ENCODE measurements at regions not wholly inside any gene's neighbourhood (a gene's known extent, or its start where the extent isn't known, plus 50 kb on each side); places are given as distances from the start of the nearest gene placed in this dataset.

DNA sequence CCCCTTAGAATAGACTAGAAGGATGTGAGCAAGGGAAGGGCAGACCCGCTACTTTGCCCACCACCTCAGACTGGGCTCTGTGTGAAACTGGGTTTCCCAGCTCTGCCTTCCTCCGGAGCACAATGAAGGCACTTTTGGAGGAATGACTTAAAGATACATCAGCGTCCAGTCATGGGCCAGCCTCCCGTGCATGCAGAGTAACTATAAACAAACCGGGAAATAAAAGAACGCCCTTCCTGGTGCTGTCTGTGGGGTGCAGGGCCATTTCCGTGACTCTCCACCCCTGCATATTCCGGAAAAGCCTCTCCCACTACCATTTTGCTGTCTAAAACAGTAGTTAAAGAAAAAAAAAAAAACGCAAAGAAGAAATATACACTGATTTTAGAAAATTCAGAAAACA is 165.9 kb upstream of the IRX4 start:
- TF ChIP-seq JUN (IDR thresholded peaks at IDR 0.05; ENCODE audit: borderline replicate concordance, insufficient read depth, insufficient read length, low read depth) (no peak), EZH2 (IDR thresholded peaks at IDR 0.05; ENCODE audit: borderline replicate concordance, low read depth, low read length, severe bottlenecking) (no peak), POLR2AphosphoS5 (IDR thresholded peaks at IDR 0.05; ENCODE audit: insufficient read depth, low read depth, low read length) (no peak), MYC (IDR thresholded peaks at IDR 0.05; ENCODE audit: low read depth, low read length) (no peak), FOS (IDR thresholded peaks at IDR 0.05; ENCODE audit: borderline replicate concordance, insufficient read depth, low read length) (no peak), GATA2 (IDR thresholded peaks at IDR 0.05; ENCODE audit: insufficient read depth, insufficient read length, low read depth, low read length) (no peak), POLR2A (IDR thresholded peaks at IDR 0.05; ENCODE audit: low read depth, low read length) (no peak)
- TF ChIP-seq, protein P1, sequence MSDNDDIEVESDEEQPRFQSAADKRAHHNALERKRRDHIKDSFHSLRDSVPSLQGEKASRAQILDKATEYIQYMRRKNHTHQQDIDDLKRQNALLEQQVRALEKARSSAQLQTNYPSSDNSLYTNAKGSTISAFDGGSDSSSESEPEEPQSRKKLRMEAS (IDR thresholded peaks at IDR 0.05; ENCODE audit: insufficient read depth, insufficient read length) = no peak
- TF ChIP-seq, protein P2, sequence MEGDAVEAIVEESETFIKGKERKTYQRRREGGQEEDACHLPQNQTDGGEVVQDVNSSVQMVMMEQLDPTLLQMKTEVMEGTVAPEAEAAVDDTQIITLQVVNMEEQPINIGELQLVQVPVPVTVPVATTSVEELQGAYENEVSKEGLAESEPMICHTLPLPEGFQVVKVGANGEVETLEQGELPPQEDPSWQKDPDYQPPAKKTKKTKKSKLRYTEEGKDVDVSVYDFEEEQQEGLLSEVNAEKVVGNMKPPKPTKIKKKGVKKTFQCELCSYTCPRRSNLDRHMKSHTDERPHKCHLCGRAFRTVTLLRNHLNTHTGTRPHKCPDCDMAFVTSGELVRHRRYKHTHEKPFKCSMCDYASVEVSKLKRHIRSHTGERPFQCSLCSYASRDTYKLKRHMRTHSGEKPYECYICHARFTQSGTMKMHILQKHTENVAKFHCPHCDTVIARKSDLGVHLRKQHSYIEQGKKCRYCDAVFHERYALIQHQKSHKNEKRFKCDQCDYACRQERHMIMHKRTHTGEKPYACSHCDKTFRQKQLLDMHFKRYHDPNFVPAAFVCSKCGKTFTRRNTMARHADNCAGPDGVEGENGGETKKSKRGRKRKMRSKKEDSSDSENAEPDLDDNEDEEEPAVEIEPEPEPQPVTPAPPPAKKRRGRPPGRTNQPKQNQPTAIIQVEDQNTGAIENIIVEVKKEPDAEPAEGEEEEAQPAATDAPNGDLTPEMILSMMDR (IDR thresholded peaks at IDR 0.05; ENCODE audit: extremely low read depth in 1 of 2, insufficient read depth in 1 of 2, low read depth in 1 of 2, low read length in 2 of 2) = no peak
- BruUV-seq (replicated peaks) = no TSS peak
- POLR2A ChIA-PET = no interaction called here
- Histone ChIP-seq H3K36me3 (ENCODE audit: control insufficient read depth in 2 of 2, extremely low read depth in 1 of 2, insufficient read depth in 2 of 2, low read length in 2 of 2) (no peaks in the 10 kb centered on the region), H3K27ac (ENCODE audit: insufficient read depth, low read depth, low read length) (no peak overlapping the region), H3K9me3 (replicated peaks; ENCODE audit: control insufficient read depth, insufficient read depth, low read length) (no peaks in the 10 kb centered on the region), H3K9ac (replicated peaks; ENCODE audit: extremely low read depth, insufficient read depth, low read length) (no peak overlapping the region), H4K20me1 (replicated peaks; ENCODE audit: control insufficient read depth, extremely low read depth, insufficient read depth, low read length) (no peaks in the 10 kb centered on the region), H3K4me1 (ENCODE audit: control insufficient read depth, extremely low read depth, insufficient read depth, low read length) (no peaks in the 10 kb centered on the region), H3K9me1 (replicated peaks; ENCODE audit: control insufficient read depth, extremely low read depth, insufficient read depth, low read length) (no peaks in the 10 kb centered on the region), H3K27me3 (ENCODE audit: control insufficient read depth in 2 of 2, insufficient read depth in 2 of 2, low read length in 2 of 2) (no peaks in the 10 kb centered on the region), H2AFZ (ENCODE audit: low read depth, low read length) (no peak overlapping the region), H3K4me3 (replicated peaks in 1 of 3; ENCODE audit: insufficient read depth in 1 of 3, low read depth in 1 of 3, low read length in 3 of 3) (no peak overlapping the region), H3K4me2 (ENCODE audit: insufficient read depth, low read length) (no peak overlapping the region), H3K79me2 (ENCODE audit: control insufficient read depth, insufficient read depth, low read length) (no peaks in the 10 kb centered on the region)
- dilution Hi-C loops (cut with MboI; ENCODE audit: extremely low pct_ligation_motif_present, low sequenced_read_pairs) (no loop called here), intact Hi-C loops (cut with micrococcal nuclease) (no loop called here)
- no peak for FAIRE-seq
- CTCF ChIA-PET = interaction anchor here (1.2 kb wide), 1 partner anchor 10 kb away, joined by 5 read pairs; no protein-coding TSS in a partner anchor
- DNase-seq (ENCODE audit: low read depth, low spot score) = no peak

Measured in endothelial cell of umbilical vein (primary cell).